ENCODE measurements at regions not wholly inside any gene's neighbourhood (a gene's known extent, or its start where the extent isn't known, plus 50 kb on each side); places are given as distances from the start of the nearest gene placed in this dataset.
"Not testable (repeated sequence)": the region's sequence is repeated elsewhere in the genome, so short reads cannot be mapped to it uniquely, and the experiment has no call there.

DNA sequence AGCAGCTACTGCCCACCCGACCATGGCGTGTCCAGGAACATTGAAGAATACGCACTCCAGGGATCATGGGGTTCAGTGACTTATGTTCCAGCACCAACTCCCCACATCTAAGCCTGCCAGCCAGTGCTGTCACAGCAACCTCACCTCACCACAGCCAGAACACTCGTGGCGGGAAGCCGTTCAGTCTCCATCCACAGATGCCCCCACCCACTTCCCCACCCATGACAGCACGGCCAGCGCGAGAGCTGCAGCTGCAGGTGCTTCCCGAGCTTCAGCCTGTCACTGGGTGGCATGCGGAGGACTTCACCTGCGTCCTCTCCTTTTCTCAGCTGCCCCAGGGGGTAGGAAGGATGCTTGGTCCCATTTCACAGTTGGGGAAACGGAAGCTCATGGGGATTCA lies 50.3 kb downstream of the RBFOX3 start:
- DNase-seq (ENCODE audit: low read depth in 2 of 2) = no peak

DNA sequence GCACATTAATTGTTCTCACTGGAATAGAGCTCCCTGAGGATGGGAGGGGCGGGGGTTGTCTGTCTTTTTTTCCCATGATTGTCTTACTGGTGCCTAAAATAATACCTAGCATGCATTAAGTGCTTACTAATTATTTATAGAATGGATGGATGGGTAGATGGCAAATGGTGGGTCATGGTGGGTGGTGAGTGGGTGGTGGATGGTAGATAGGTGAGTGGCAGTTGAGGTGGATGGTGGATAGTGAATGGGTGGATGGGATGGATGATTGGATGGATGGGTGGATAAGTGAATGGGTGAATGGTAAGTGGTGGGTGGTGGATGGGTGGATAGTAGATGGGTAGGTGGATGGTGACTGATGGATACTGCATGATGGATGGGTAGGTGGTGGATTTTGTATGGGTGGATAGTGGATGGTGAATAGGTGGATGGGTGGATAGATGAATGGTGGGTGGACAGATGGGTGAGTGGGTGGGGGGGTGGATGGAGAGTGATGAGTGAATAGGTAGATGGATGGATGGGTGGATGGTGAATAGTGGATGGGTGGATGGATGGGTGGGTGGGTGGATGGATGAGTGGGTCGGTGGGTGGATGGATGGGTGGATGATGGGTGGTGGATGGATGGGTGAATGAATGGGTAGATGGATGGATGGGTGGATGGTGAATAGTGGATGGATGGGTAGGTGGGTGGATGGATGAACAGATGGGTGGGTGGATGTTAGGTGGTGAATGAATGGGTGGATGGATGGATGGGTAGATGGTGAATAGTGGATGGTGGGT lies 51.6 kb downstream of the RBFOX3 start:
- no peak for DNase-seq (ENCODE audit: low read depth in 2 of 2)

DNA sequence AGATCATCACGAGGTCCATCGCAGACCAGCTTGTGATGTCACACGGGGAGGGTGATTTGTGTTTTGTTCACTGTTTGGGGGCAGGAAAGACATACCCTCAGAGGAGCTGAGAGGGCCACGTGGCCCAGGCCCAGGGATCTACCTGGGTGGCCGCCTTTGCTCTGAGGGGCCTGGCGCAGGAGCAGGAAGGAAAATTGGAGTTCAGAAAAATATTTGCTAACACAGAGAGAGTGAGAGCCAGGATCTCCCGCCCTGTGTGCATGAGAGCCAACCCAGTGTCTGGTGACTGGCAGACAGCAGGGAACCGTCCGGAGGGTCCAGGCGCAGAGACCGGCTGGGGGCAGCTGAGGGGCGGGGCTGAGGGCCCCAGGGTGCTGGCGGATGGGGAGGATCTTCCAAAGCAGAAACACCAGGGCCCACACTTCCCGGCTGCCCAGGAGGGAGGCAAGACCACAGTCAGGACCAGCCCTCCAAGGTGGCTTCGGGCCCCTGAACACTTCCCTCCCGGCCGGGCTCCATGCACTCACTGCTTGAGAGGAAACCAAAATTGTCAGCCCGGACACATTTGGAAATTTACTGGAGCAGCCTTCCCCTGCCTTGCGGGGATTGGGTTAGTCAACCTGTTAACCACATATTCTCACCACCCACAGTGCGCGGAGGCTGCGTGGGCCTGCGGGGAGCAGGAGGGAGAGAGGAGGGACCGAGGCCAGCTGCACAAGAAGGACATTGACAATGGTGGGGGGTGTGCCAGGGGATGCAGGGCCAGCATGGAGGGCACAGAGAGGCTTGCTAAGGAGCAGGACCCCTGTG lies 52.6 kb downstream of the RBFOX3 start:
- no peak for DNase-seq (ENCODE audit: low read depth in 2 of 2)

- no peak for DNase-seq (ENCODE audit: low read depth in 2 of 2)
Measured at GRCh38 chr17:79557276-79558090, 53.4 kb downstream of the RBFOX3 start.

DNA sequence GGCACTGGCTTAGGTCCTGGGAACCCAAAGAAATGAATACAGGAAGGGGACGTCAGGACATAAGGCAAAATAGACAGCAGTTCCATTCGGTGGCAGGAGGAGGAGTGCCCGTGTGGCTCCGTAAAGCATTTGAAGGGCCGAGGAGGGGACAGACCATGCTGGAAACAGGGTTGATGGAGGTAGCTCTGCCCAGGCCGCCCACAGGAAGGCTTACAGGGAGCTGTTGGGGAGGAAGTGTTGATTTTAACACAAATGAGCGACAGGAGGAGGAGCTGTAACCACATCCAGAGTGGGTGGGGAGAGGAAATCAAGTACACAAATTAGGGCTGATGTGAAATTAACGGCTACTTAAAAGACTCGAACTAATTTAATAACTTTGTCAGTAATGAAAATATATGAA lies 54.6 kb downstream of the RBFOX3 start:
- DNase-seq (ENCODE audit: low read depth in 2 of 2) = peak in 1 of 2 donors; percentile 2

DNA sequence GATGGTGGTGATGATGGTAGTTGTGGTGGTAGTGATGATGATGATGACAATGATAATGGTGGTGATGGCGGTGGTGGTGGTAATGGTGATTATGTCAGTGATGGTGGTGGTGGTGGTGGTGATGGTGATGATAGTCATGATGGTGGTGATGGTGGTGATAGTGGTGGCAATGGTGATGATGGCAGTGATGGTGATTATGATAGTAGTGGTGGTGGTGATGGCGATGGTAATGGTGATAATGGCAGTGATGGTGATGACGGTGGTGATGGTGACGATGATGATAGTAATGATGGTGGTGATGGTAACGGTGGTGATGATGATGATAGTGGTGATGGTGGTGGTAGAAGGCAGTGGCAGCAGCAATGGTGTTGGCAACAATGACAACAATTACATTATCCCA lies 55.3 kb downstream of the RBFOX3 start:
- no peak for DNase-seq (ENCODE audit: low read depth in 2 of 2)

DNA sequence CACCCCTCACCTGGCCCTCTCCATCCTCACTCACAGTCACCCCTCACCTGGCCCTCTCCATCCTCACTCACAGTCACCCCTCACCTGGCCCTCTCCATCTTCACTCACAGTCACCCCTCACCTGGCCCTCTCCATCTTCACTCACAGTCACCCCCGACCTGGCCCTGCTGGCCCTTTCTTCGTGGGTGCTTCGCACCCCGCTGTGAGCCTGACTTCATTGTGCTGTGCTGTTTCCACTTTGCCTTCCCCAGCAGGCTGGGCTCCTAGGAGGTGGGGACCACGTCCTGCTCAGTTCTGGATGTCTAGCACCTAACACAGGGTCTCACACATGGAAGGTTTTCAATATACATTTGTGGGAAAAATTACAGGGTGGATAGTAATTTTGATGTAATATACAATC lies 56.5 kb downstream of the RBFOX3 start:
- DNase-seq (ENCODE audit: low read depth in 2 of 2) = not testable (repeated sequence)

- DNase-seq (ENCODE audit: low read depth in 2 of 2) = no peak
Measured at GRCh38 chr17:79552824-79553223, 58.0 kb downstream of the RBFOX3 start.

- no peak for DNase-seq (ENCODE audit: low read depth in 2 of 2)
Measured at GRCh38 chr17:79552405-79552804, 58.4 kb downstream of the RBFOX3 start.

- no peak for DNase-seq (ENCODE audit: low read depth in 2 of 2)
Measured at GRCh38 chr17:79549141-79549915, 61.5 kb downstream of the RBFOX3 start.

- no peak for DNase-seq (ENCODE audit: low read depth in 2 of 2)
Measured at GRCh38 chr17:79548116-79548515, 62.7 kb downstream of the RBFOX3 start.

DNA sequence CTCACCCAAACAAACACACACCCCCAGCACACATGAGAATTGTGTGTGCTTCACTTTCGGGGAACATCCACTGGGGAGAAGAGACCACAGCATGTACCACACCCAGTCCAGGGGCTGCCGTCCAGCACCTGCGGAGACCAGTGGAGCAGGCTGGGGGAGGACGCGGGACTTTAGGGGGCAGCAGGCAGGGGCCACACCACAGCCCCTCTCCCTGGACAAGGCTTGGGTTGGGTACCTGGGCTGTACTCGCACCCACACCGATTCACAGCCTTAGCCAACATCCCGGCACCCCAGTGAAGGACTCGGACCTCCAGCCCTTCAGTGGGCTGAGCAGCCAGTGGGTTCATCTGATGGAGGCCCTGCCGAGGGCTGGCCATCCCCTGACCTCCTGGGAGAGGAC lies 63.3 kb downstream of the RBFOX3 start:
- DNase-seq (ENCODE audit: low read depth in 2 of 2) = no peak

DNA sequence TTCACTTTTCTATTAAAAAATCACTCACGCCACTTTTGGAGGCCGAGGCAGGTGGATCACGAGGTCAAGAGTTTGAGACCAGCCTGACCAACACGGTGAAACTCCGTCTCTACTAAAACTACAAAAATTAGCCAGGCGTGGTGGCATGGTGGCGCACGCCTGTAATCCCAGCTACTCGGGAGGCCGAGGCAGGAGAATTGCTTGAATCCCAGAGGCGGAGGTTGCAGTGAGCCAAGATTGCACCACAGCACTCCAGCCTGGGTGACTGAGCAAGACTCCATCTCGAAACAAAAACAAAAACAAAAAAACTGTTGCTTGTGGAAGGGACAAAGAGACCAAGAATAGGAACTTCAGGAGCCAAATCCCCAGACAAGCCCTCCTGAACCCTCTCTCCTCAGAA lies 63.7 kb downstream of the RBFOX3 start:
- DNase-seq (ENCODE audit: low read depth in 2 of 2) = not testable (repeated sequence)

GRCh38 chr17:79546386-79546785 lies 64.5 kb downstream of the RBFOX3 start:
- DNase-seq (ENCODE audit: low read depth in 2 of 2) = no peak

GRCh38 chr17:79545251-79546005 lies 65.4 kb downstream of the RBFOX3 start:
- no peak for DNase-seq (ENCODE audit: low read depth in 2 of 2)

DNA sequence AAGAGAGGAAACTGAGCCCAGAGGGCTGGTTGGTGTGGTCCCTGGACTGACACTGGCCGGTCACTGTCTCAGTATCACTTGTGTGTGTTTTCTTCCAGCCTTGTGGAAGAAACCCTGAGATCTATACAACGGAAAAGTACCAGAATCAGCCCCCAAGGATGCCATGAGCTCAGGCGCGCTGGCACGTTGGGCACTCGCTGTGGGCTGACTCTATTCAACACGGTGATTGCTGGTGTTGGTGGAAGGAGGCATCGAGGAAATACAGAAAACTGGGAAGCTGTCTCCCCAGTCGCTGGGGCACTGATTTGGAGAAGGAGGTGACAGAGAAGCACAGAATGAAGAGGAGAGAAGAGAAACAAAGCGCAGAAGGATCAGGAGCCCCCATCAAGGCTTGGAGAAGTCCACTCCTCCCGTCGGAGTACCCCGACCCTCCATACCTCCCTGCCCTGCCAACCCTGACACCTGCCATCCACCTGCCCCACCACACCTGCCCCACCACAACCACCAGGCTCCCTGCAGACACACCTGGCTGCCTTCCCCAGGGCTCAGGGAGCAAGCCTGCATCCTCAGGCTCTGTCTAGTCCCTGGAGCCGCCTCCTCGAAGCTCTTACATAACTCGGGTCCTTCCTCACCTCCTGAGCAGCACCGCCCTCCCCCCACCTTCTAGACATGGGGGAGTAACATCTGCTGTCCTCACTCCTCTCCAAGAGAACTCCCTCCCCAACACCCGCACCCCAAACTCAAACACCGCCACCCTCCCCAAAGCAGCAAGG lies 66.5 kb downstream of the RBFOX3 start:
- no peak for DNase-seq (ENCODE audit: low read depth in 2 of 2)

GRCh38 chr17:79543531-79543930 lies 67.3 kb downstream of the RBFOX3 start:
- no peak for DNase-seq (ENCODE audit: low read depth in 2 of 2)

- DNase-seq (ENCODE audit: low read depth in 2 of 2) = no peak
Measured at GRCh38 chr17:79542718-79543117, 68.1 kb downstream of the RBFOX3 start.

DNA sequence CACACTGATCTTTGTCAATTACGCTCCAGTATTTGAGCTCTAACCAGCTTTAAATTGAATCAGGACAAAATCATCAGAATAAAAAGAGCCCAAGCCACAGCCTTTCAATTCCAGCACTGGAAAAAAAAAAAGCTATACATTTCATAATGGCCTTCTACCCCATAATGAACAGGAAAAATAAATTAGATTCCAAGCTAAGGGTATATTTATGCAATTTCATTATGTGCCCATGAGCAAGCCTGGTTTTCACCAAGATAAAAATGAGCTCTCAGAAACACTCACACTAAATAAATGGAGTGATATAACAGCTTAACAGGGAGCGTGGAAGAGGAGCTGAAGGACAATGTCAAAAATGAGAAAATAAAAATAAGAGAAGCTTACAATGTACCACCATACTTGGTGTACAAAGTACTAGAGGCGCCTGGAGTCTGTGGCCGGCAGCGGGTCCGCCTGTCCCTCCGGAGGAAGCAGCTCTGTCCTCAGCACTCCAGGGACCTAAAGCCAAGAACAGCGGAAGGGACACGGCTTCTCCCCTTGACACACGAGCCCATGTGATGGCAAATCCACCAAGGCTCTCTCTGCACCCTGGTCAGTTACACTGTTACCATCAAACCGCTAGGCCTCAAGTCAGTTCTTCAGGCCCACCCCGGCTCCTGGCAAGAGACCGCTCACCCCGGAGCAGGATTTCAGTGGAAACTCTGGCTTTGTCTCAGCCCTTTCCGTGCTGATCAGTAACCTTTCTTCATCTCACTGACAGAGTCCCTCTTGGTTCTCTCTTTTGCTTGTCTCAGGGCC lies 69.6 kb downstream of the RBFOX3 start:
- no peak for DNase-seq (ENCODE audit: low read depth in 2 of 2)

All from stimulated activated CD8-positive, alpha-beta memory T cell treated with anti-CD3 and anti-CD28 coated beads, Interleukin-2, amount 100 ng/mL, for 1 hour (primary cell).